Activated T-cell treated with anti-CD3 and anti-CD28 coated beads, Interleukin-2, amount 50 U/mL, for 72 hours (primary cell): ENCODE measurements at regions not wholly inside any gene's neighbourhood (a gene's known extent, or its start where the extent isn't known, plus 50 kb on each side); places are given as distances from the start of the nearest gene placed in this dataset.
"Not testable (repeated sequence)": the region's sequence is repeated elsewhere in the genome, so short reads cannot be mapped to it uniquely, and the experiment has no call there.

Source experiments
- ATAC-seq, 2 donors: fragments of 150-1000 bp; cut with Tn5 transposase; replicated peaks in 1 of 2; 2 replicates each; pipeline ENCODE4 v1.10.0; 2021; ENCODE audit warnings: moderate library complexity in 2 of 2, mild to moderate bottlenecking in 1 of 2
- DNase-seq, 2 donors: peaks; one replicate each; pipeline ENCODE4 v3.0.0; 2021 to 2022; ENCODE audit warnings: mixed read lengths in 1 of 2
- H3K27ac Mint-ChIP-seq: one replicate; pipeline ENCODE4 v1.8.0; 2022; ENCODE audit warnings: mild to moderate bottlenecking, moderate library complexity, mixed read lengths
- H3K27me3 Mint-ChIP-seq: one replicate; pipeline ENCODE4 v1.8.0; 2022; ENCODE audit warnings: low read depth, mixed read lengths
- H3K36me3 Mint-ChIP-seq, 2 donors: one replicate each; pipeline ENCODE4 v1.8.0; 2022; ENCODE audit warnings: mixed read lengths in 2 of 2, mild to moderate bottlenecking in 1 of 2; ENCODE audit not compliant: insufficient read depth in 2 of 2
- H3K4me1 Mint-ChIP-seq: one replicate; pipeline ENCODE4 v1.8.0; 2022; ENCODE audit warnings: low read depth, mixed read lengths
- H3K4me3 Mint-ChIP-seq, 2 donors: one replicate each; pipeline ENCODE4 v1.8.0; 2022; ENCODE audit warnings: mild to moderate bottlenecking in 2 of 2, mixed read lengths in 2 of 2, moderate library complexity in 2 of 2
- H3K9me3 Mint-ChIP-seq, 2 donors: one replicate each; pipeline ENCODE4 v1.8.0; 2022; ENCODE audit warnings: mixed read lengths in 2 of 2

DNA sequence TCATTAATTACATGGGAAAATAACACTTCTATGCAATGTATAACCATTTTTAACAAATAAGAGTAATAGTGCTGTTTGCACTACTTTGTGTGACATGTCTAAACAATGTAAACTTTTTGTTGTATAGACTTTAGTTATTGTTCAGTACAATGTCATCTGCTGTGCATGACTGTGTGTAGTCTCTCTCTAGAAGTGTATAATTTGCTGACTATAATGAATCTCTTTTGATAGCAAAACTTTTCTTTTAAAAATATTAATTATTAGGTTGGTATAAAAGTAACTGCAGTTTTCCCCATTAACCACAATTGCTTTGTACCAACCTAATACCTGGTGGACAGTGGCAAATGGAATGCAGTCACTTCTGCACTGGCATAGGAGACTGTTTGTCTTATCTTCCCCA lies 124.2 kb upstream of the SGK1 start:
- Mint-ChIP-seq H3K9me3 (no peaks in the 10 kb centered on the region), H3K27ac (no peak overlapping the region), H3K4me3 (no peak overlapping the region), H3K36me3 (no peaks in the 10 kb centered on the region), H3K27me3 (no peaks in the 10 kb centered on the region), H3K4me1 (peaks cover 17% of the 10 kb centered on the region)
- DNase-seq (no peak), ATAC-seq (no peak)

DNA sequence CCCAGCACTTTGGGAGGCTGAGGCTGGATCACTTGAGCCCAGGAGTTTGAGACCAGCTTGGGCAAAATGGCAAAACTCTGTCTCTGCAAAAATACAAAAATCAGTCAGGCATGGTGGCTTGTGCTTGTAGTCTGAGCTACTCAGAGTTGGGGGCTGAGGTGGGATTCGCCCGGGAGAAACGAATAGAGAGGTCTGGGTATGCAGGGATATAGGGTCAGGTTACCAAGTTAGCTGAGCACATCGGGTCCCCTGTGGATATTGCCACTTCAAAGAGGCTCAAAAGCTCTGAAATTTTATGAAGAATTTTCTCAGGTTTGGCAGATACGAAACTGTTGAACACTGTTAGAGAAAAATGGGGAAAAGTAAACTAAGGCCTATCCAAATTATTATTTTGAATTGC lies 120.9 kb upstream of the SGK1 start:
- no peak for ATAC-seq
- DNase-seq: no peak
- no peak overlapping the region for H3K4me3 Mint-ChIP-seq
- no peaks in the 10 kb centered on the region for H3K9me3 Mint-ChIP-seq
- H3K36me3 Mint-ChIP-seq: peaks cover 0 to 2% of the 10 kb centered on the region in 2 donors
- no peaks in the 10 kb centered on the region for H3K27me3 Mint-ChIP-seq
- H3K27ac Mint-ChIP-seq: no peak overlapping the region
- peaks cover 38% of the 10 kb centered on the region for H3K4me1 Mint-ChIP-seq

DNA sequence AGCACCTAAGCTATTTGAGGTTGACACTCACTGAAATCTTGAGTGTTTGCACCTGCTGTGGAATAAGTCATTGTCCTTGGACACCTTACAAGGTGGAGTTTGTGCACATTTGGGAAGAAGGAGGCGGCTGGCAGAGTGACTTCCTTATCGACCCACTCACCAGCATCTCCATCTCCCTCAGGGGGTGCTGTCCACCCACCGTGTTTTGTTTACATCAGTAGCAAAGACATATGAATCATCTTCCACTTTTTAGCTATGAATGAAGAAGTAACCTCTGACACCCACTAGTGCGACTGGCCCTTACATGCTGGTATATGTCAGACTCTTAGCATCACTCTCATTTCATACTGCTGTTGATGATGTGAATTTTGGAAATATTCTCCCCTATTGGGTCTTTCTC lies 119.5 kb upstream of the SGK1 start:
- peak; percentile 74 to 77 for ATAC-seq
- Mint-ChIP-seq H3K9me3 (no peaks in the 10 kb centered on the region), H3K36me3 (peaks cover 0 to 2% of the 10 kb centered on the region in 2 donors), H3K4me3 (peak overlapping the region; percentile 72 to 83), H3K4me1 (peaks cover 38% of the 10 kb centered on the region), H3K27ac (peak overlapping the region; percentile 94), H3K27me3 (no peaks in the 10 kb centered on the region)
- peak; percentile 65 to 72 for DNase-seq

DNA sequence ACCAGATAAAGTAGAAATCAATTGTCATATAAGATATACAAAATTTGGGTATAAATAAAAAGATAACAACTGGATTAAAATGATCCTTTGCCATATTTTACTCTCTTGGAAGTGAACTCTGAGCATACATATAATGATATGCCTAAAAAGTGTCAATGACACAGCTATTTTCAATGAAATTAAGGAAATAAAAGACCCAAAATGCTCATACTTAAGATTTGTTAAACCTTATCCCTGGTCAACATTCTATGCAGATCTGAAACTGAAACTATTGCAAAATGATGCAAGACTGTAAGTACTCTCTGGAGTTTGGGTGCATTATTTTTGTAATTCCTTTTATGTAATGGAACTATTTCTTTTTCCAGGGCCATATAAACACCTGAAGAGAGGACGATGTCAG lies 119.0 kb upstream of the SGK1 start:
- Mint-ChIP-seq H3K27ac (peak overlapping the region; percentile 94), H3K4me1 (peaks cover 38% of the 10 kb centered on the region), H3K27me3 (no peaks in the 10 kb centered on the region), H3K36me3 (peaks cover 0 to 2% of the 10 kb centered on the region in 2 donors), H3K9me3 (no peaks in the 10 kb centered on the region), H3K4me3 (peak overlapping the region; percentile 72 to 83)
- ATAC-seq (peak; percentile 1 to 8), DNase-seq (no peak)

DNA sequence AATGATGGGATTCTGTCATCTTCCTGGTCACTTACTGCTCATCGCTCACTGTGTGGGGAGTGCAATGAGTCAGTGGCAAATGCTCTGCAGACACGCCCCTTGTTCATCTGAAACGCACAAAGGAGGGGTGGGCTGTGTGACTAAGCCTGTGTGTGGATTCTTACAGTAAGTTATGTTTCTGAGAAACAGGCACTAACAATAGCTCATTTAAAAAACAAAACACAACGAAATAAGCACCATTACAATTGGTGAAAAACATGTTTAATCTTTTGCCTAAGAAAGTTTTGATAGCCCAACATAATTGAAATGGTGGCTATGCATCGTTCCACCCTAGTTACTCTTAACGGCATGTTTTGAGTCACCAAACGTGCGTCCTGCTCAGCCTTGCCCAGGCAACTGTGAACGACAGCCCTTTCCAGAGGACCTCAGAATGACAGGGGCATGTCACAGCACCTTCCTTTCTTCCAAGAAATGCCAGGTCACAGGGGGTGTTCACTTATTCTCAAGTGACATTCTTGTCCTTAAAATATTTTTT lies 118.4 kb upstream of the SGK1 start:
- ATAC-seq (peak; percentile 89 to 91), DNase-seq (peak; percentile 79 to 88)
- H3K36me3 Mint-ChIP-seq: peaks cover 0 to 2% of the 10 kb centered on the region in 2 donors
- no peaks in the 10 kb centered on the region for H3K27me3 Mint-ChIP-seq
- peak overlapping the region; percentile 72 to 83 for H3K4me3 Mint-ChIP-seq
- peaks cover 38% of the 10 kb centered on the region for H3K4me1 Mint-ChIP-seq
- no peaks in the 10 kb centered on the region for H3K9me3 Mint-ChIP-seq
- H3K27ac Mint-ChIP-seq: peak overlapping the region; percentile 94

DNA sequence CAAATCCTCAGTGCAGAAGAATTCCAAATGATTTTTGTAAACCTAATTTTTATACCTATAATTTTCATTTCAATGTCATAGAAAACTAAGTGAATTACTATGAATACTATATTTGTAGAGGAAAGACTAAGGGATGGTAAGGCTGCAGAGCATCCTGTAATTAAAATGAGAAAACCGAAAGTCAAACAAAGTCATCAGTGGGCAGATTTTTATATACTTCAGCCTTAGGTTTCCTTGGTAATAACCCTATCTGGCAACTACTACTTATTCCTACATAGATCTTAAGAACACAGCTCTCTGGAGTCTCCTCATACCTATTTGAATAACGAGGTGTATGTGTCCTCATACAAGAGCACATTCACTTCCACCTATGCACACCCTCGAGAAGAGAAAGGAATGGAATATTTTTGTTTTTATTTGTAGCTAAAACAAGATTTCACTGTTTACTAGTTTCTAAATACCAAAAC lies 117.9 kb upstream of the SGK1 start:
- peak; percentile 44 to 50 for ATAC-seq
- Mint-ChIP-seq H3K4me1 (peaks cover 38% of the 10 kb centered on the region), H3K9me3 (no peaks in the 10 kb centered on the region), H3K4me3 (peak overlapping the region; percentile 72 to 83), H3K27me3 (no peaks in the 10 kb centered on the region), H3K27ac (peak overlapping the region; percentile 94), H3K36me3 (peaks cover 0 to 2% of the 10 kb centered on the region in 2 donors)
- no peak for DNase-seq

DNA sequence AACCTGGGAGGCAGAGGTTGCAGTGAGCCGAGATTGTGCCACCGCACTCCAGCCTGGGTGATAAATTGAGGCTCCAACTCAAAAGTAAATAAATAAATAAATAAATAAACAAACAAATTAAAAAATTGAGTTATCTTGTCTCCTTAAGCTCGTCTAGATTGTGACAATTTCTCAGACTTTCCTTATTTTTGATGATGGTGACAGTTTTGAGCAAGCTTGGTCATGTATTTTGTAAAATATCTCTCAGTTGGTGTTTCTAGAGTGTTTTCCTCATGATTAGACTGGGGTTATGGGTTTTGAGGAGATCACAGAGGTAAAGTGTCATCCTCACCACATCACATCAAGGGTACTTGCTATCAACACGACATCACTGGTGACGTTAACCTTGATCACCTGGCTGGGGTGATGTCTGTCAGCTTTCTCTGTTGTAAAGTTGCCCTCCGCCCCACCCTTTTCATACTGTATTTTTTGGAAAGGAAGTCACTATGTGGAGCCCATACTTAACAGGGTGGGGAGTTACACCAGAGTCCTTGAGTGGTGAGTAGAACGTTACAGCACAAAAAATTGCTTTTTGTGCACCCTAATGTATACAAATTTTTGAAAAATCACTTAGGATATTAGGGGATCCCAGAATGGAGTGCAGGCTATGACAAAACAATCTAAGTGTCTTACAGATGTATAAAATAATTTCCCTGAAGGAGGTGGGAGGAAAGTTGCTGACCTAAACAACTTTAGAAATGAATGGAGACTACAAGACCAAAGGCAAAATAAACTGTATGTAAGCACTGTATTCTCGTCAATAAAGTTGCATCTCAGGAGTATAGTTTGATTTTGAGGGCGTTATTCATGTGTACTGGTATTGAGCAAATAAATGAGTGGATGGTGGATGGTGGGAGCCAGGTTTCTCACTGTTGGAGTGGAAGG lies 116.4 kb upstream of the SGK1 start:
- H3K27me3 Mint-ChIP-seq: no peaks in the 10 kb centered on the region
- DNase-seq (peak in 1 of 2 donors; percentile 19), ATAC-seq (no peak)
- peaks cover 0 to 2% of the 10 kb centered on the region in 2 donors for H3K36me3 Mint-ChIP-seq
- H3K4me1 Mint-ChIP-seq: peaks cover 38% of the 10 kb centered on the region
- H3K9me3 Mint-ChIP-seq: no peaks in the 10 kb centered on the region
- peak overlapping the region; percentile 25 for H3K27ac Mint-ChIP-seq
- H3K4me3 Mint-ChIP-seq: peak overlapping the region in 1 of 2 donors; percentile 47

DNA sequence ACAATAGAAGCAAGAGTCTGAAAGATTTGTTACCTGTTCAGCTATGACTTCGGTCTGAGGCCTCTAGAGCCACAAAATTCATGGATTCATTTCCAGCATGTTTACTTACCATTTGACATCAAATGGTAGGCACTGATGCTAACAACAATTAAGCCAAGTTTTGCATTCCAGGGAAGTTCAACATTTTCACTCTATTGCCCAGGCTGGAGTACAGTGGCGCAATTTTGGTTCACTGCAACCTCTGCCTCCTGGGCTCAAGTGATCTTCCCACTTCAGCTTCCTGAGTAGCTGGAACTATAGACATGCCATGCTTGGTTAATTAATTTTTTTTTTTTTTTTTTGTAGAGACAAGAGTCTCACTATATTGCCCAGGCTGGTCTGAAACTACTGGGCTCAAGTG lies 114.1 kb upstream of the SGK1 start:
- Mint-ChIP-seq H3K4me1 (peaks cover 26% of the 10 kb centered on the region), H3K27me3 (no peaks in the 10 kb centered on the region), H3K36me3 (peaks cover 0 to 2% of the 10 kb centered on the region in 2 donors), H3K9me3 (no peaks in the 10 kb centered on the region), H3K27ac (no peak overlapping the region), H3K4me3 (no peak overlapping the region)
- no peak for DNase-seq
- no peak for ATAC-seq

DNA sequence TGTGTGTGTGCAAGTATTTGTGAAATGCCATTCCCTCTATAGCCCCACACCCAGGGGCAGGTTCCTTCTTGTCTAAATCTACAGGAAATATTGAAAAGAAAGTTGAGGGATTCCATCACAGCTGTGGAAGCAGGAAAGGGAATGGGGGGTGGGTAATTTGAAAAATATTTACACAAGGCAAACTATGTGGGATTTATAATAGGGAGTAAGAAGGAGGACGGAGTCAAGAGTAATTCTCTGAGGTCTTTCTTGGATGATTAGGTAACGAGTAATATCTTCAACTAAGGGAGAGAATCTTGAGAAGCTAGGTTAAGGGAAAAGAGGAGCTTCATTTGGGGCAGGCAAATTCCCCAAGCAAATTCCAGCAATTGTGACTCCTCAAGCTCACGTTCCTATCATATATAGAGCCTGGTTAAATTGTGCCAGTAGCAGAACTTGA lies 113.5 kb upstream of the SGK1 start:
- H3K27me3 Mint-ChIP-seq: no peaks in the 10 kb centered on the region
- peaks cover 0 to 2% of the 10 kb centered on the region in 2 donors for H3K36me3 Mint-ChIP-seq
- H3K4me1 Mint-ChIP-seq: peaks cover 24% of the 10 kb centered on the region
- no peak overlapping the region for H3K27ac Mint-ChIP-seq
- H3K4me3 Mint-ChIP-seq: no peak overlapping the region
- ATAC-seq: no peak
- DNase-seq: no peak
- H3K9me3 Mint-ChIP-seq: no peaks in the 10 kb centered on the region

DNA sequence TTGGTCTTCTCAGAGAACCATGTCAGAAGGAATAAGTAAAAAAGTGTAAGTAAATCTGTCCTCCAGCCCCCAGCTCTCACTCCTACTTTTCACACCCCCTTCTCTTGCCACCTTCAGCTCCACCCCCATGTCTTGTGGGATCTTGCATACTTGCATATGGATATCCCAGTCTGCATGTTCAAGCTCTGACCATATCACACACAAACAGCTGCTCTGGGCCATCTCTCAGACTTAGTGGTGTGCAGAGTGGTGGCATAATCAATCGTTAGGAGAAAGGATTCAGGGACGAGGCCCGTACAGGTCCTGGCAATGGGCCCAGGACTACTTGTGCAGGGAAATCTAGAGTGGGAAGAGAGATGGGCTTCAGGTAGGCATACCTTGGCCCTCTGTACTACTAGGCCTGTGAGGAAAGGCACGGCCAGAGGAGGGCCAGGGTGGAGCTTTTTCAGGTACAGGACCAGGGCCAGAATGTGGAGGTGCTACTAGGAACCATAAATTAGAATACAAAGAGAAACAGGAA lies 112.0 kb upstream of the SGK1 start:
- H3K4me3 Mint-ChIP-seq: no peak overlapping the region
- no peaks in the 10 kb centered on the region for H3K27me3 Mint-ChIP-seq
- DNase-seq (no peak), ATAC-seq (no peak)
- peaks cover 26% of the 10 kb centered on the region for H3K4me1 Mint-ChIP-seq
- H3K36me3 Mint-ChIP-seq: peaks cover 0 to 2% of the 10 kb centered on the region in 2 donors
- H3K9me3 Mint-ChIP-seq: no peaks in the 10 kb centered on the region
- no peak overlapping the region for H3K27ac Mint-ChIP-seq

DNA sequence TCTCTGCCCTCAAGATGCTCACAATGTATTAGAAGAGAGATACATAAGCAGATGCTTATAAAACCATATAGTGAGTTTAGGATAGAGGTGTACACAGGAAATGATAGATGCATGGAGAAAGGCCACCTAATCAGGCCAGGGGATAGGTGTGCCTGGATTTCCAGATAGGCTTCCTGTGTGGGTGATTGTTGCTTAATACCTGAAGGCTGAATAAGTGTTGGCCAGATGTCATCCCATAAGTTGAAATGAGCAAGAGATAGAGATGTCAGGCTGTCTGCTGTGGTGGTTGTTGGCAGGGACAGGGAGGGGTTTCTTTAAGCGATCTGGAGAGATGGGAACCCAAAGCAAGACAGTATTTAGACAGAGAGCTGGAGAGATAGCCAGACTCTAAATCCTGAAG lies 109.8 kb upstream of the SGK1 start:
- Mint-ChIP-seq H3K4me3 (no peak overlapping the region), H3K27me3 (no peaks in the 10 kb centered on the region), H3K36me3 (no peaks in the 10 kb centered on the region), H3K9me3 (no peaks in the 10 kb centered on the region), H3K27ac (no peak overlapping the region), H3K4me1 (peaks cover 28% of the 10 kb centered on the region)
- DNase-seq (no peak), ATAC-seq (no peak)

DNA sequence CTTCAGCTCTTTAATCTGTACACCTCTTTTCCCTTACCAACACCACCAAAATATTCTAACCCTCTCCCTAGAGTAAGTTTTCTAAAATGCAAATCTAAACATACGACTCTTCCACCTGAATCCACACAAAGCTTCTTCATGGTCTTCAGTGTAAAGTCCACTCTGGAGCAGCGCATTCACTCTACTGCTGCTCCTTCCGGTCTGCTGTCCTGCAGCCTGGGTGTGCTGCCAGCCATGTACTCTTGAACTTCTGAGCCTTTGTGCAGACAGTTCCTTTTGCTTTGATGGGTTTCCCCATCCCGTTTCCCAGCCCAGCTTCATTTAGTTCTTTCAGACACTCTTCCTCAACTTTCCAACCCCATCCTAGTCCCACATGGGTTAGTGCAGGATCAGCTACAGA lies 108.7 kb upstream of the SGK1 start:
- peaks cover 32% of the 10 kb centered on the region for H3K4me1 Mint-ChIP-seq
- peaks cover 0 to 3% of the 10 kb centered on the region in 2 donors for H3K9me3 Mint-ChIP-seq
- no peaks in the 10 kb centered on the region for H3K36me3 Mint-ChIP-seq
- H3K4me3 Mint-ChIP-seq: no peak overlapping the region
- no peaks in the 10 kb centered on the region for H3K27me3 Mint-ChIP-seq
- DNase-seq: no peak
- H3K27ac Mint-ChIP-seq: no peak overlapping the region
- ATAC-seq: no peak

DNA sequence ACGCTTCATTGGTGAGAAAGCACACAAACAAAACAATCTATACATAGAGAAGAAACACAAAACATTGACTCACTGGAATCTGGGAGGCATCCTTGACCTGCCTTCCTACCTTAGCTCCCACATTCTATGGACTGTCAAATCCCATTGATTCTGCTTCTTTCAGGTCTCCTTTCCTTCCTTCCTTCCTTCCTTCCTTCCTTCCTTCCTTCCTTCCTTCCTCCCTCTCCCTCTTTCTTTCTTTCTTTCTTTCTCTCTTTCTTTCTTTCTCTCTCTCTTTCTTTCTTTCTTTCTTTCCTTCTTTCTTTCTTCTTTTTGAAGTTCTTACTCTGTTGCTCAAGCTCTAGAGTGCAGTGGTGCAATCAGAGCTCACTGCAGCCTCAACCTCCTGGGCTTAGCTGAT lies 108.0 kb upstream of the SGK1 start:
- not testable (repeated sequence) for ATAC-seq, H3K4me3 Mint-ChIP-seq, H3K9me3 Mint-ChIP-seq, DNase-seq, H3K36me3 Mint-ChIP-seq, H3K27me3 Mint-ChIP-seq, H3K27ac Mint-ChIP-seq
- peaks cover 32% of the 10 kb centered on the region for H3K4me1 Mint-ChIP-seq
